Activated CD4-positive, CD25-positive, alpha-beta regulatory T cell (primary cell): ENCODE measurements at regions not wholly inside any gene's neighbourhood (a gene's known extent, or its start where the extent isn't known, plus 50 kb on each side); places are given as distances from the start of the nearest gene placed in this dataset.

Experiments
- DNase-seq, 4 experiments: peaks; one replicate each; lab custom pipeline; 2025; lab: John Stamatoyannopoulos, UW

- no peak for DNase-seq
Observed at GRCh38 chr12:102596031-102596430, 115.7 kb upstream of the IGF1 start.

GRCh38 chr12:102595315-102595714 is 115.0 kb upstream of the IGF1 start:
- DNase-seq: no peak

- no peak for DNase-seq
Observed at GRCh38 chr12:102593134-102593533, 112.8 kb upstream of the IGF1 start.

- no peak for DNase-seq
Observed at GRCh38 chr12:102592134-102592533, 111.8 kb upstream of the IGF1 start.

GRCh38 chr12:102573237-102573636 is 92.9 kb upstream of the IGF1 start:
- DNase-seq: no peak

GRCh38 chr12:102571889-102572288 is 91.5 kb upstream of the IGF1 start:
- no peak for DNase-seq

- DNase-seq: no peak
Observed at GRCh38 chr12:102570256-102570655, 89.9 kb upstream of the IGF1 start.

- no peak for DNase-seq
Observed at GRCh38 chr12:102569803-102570202, 89.4 kb upstream of the IGF1 start.

GRCh38 chr12:102568276-102568675 is 87.9 kb upstream of the IGF1 start:
- DNase-seq: no peak

- DNase-seq: no peak
Observed at GRCh38 chr12:102567031-102567985, 86.9 kb upstream of the IGF1 start.

GRCh38 chr12:102565555-102565954 is 85.2 kb upstream of the IGF1 start:
- no peak for DNase-seq

- DNase-seq: no peak
Observed at GRCh38 chr12:102564026-102564425, 83.7 kb upstream of the IGF1 start.

GRCh38 chr12:102562836-102563425 is 82.6 kb upstream of the IGF1 start:
- no peak for DNase-seq

- no peak for DNase-seq
Observed at GRCh38 chr12:102551186-102551585, 70.8 kb upstream of the IGF1 start.

GRCh38 chr12:102549691-102550090 is 69.3 kb upstream of the IGF1 start:
- no peak for DNase-seq

GRCh38 chr12:102548543-102548942 is 68.2 kb upstream of the IGF1 start:
- no peak for DNase-seq

GRCh38 chr12:102543494-102544485 is 63.4 kb upstream of the IGF1 start:
- no peak for DNase-seq

GRCh38 chr12:102542816-102543440 is 62.6 kb upstream of the IGF1 start:
- DNase-seq: no peak

GRCh38 chr12:102540815-102541385 is 60.5 kb upstream of the IGF1 start:
- DNase-seq: no peak

- DNase-seq: no peak
Observed at GRCh38 chr12:102539651-102540553, 59.5 kb upstream of the IGF1 start.
